Stimulated activated CD4-positive, alpha-beta T cell treated with anti-CD3 and anti-CD28 coated beads, Interleukin-1b, Interleukin-23, amount 100 ng/mL, for 48 hours (primary cell): ENCODE measurements at regions not wholly inside any gene's neighbourhood (a gene's known extent, or its start where the extent isn't known, plus 50 kb on each side); places are given as distances from the start of the nearest gene placed in this dataset.
A peak's percentile ranks its signal among the peaks of the same experiment; 100 is the strongest.
"Not testable (repeated sequence)": the region's sequence is repeated elsewhere in the genome, so short reads cannot be mapped to it uniquely, and the experiment has no call there.

ENCODE experiments used
- DNase-seq: peaks from one replicate; pipeline ENCODE4 v3.0.0-alpha.2; 2020

- no peak for DNase-seq
These were observed 51.2 kb upstream of the LBX1 start for GRCh38 chr10:101280511-101280910.

- not testable (repeated sequence) for DNase-seq
These were observed 51.7 kb upstream of the LBX1 start for GRCh38 chr10:101280921-101281320.

- DNase-seq, result no peak
These were observed 53.7 kb upstream of the LBX1 start for GRCh38 chr10:101282947-101283346.

DNA sequence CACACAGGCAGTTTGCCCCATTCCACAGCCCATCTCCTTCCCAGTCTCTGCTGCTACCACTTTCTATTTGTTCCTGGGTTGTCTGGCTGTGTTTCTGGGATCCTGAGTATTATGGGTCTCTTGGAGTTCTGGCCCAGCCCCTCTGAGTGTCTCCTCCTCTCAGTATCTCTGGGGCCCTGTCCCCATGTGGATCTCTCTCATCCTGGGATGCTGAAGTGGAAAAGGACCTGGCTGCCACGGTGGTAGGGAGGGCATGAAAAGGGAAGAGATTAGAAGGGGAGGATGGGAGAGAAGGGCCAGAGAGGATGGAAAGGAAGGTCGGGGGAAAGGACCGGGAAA lies 54.5 kb upstream of the LBX1 start:
- no peak for DNase-seq

DNA sequence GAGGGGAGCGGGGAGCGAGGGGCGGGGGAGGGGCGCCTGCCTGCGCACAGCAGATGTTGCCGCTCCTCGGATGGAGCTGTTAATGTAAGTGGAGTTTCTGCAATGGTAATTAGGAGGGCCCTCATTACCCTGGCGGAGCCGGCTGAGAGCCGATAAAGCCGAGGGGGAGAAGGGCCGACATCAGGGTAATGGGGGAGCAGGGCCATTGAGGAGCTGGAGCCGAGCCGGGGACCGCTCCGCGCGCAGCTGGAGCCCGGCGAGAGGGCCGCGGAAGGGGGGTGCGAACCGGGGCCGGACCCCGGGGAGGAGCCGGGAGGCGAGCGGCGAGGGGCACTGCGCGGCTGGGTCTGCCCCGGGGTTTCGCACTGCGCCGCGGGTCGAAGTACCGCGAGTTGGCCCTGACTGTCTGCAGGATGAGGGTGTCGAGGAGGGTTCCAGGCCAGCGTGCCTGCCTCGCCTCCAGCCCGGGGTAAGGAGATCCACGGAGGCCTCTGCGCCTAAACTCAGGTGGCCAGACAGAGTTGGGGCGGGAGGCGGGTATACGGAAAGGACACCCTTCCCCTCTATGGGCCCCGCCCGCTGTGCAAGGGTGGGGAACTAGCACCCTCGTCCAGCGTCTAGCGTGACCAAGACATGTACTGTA lies 55.0 kb upstream of the LBX1 start:
- no peak for DNase-seq

DNA sequence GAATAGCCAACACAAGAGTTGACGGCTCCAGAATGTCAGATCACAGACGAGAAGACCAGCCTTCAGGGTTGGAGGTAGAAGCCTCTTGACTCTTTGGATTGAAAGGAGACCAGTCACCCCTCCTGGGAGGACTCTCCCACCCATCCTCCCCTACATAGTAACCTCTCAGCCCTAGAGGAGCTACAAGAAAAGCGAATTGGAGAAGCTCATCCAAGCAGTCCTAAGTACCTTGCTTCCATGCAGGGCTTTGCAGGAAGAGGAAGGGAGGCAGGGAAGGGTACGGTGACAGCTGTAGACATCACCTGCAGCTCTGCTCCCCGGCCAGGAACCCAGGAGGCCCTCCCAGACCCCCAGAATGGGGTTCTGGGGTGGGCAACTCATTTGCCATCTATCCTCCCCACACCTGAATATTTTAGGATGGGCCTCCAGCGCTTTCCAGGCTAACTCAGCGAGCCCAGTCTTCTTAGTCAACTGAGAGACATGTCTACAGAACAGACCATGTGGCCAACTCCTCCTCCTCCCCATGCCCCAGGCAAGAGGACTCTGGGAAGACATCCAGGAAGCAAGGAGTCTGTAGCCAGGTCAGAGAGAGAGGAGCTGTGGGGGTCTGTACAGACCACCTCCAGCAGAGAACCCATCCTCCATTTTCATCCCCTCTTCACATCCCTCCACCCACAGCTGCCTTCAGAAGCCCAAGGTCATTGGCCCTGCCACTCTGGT lies 55.6 kb upstream of the LBX1 start:
- DNase-seq, result no peak

DNA sequence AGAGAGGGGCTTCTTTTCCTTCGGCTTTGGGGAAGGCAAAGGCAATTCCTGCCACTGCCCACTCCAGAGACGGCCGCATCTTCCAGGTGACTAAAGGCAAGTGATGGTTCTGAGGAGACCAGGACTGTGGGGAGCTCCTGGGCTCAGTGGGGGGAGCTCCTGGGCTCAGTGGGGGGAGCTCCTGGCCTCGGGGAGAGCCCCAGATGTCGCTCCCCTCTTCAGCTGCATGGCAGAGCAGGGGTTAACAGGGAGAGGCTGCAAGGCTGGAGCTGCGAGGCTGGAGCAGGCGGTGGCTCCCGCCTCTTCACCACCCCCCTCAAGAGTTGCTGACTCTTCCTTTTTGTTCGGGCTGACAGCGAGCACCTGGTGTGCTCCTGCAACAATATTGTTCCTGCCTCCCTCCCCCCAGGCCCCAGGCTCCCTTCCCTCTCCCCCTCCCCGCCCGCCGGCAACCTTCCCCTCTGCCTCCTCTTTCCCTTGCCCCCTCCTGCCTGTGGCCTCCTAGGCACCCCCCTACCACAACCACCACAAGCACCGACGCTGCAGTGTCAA lies 56.3 kb upstream of the LBX1 start:
- no peak for DNase-seq

GRCh38 chr10:101286248-101287046 lies 57.2 kb upstream of the LBX1 start:
- no peak for DNase-seq

DNA sequence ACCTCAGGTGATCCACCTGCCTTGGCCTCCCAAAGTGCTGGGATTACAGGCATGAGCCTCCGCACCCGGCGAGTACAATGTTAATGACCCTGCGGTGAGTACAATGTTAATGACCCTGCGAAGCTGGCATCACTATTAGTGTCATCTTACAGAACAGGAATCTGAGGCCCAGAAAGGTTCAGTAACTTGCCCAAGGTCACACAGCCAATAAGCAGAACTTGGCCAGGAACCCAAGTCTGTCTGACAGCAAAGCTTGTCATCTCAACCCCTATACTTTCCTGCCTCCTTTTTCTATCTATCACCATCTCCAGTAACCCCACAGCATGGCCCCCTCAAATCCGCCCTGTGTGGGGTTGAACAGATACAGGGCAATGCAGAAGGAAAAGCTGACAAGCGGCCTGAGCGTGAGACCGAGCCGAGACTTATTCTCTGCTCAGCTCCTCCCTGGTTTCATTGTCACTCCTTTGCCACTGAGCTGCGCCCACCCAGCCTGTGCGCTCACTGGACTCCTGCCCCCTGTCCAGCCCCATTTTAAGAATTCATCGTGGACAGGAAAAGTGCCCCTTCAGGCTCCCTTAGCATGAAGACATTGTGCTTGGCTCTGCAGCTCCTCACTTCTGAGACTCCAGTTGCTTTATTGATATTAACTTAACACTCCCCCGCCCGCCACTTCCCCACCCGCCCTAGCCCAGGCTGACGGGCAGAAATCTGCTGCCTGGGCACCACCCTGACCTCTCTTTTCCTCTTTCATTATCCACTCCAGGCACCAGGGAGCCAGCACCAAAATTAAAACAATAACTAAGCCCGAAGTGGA lies 58.1 kb upstream of the LBX1 start:
- no peak for DNase-seq

- DNase-seq, result no peak
These were observed 58.9 kb upstream of the LBX1 start for GRCh38 chr10:101287997-101288635.

- DNase-seq, result no peak
These were observed 60.3 kb upstream of the LBX1 start for GRCh38 chr10:101289541-101289940.

DNA sequence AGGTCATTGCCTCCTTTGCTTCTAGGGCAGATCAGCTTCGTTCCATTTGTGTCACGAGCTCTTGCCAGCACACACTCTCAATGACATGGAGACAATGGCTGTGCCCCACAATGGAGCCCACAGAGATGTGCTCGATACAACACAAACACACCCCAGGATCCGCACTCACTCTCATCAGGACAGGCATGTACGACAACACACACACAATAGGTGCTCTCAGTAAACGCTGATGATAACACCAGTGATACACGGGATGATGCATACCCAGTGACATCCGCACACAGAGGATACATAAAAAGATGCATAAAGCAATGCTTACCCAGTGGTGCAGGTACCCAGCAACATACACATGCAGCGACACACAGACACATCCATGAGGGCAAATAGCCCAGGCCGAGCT lies 61.2 kb upstream of the LBX1 start:
- no peak for DNase-seq

- no peak for DNase-seq
These were observed 61.6 kb upstream of the LBX1 start for GRCh38 chr10:101290881-101291280.

- DNase-seq, result peak; percentile 46
These were observed 62.3 kb upstream of the LBX1 start for GRCh38 chr10:101291331-101292193.

DNA sequence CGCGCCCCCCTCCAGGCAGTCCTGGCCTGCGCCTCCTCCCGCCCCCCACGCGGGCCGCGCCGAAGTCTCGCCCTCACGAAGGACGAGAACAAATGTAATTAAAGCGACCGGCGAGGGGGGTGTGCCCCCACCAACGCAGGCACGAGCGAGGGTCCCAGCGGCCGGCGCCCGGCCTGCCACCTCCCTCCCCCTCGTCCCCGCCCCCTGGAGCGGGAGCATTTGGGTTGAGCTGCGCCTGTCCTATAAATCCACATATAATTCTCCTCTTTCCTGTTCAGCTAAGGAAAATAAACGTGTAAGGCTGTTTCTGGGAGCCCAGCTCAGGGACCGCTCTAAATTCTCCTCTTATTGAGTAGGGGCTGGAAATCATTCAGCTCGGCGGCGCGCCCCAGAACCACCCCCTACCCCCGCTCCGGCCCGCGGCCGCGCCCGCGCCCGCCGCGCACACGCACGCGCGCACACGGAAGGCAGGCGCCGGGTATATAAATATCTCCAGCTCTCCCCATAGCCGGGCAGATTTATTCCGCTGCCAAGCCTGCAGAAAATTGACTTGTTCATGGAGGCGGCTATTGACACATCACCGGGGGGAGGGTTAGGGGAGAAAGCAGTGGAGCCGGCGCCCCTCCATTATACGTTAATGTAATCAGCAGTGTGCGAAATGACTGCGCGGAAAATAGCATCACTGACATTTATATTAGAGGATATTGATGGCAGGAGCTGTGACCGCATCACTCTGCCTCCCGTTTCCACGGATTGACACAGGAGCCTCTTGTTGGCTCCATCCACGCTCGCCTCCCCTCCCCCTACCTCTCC lies 61.6 kb upstream of the BTRC start:
- no peak for DNase-seq

DNA sequence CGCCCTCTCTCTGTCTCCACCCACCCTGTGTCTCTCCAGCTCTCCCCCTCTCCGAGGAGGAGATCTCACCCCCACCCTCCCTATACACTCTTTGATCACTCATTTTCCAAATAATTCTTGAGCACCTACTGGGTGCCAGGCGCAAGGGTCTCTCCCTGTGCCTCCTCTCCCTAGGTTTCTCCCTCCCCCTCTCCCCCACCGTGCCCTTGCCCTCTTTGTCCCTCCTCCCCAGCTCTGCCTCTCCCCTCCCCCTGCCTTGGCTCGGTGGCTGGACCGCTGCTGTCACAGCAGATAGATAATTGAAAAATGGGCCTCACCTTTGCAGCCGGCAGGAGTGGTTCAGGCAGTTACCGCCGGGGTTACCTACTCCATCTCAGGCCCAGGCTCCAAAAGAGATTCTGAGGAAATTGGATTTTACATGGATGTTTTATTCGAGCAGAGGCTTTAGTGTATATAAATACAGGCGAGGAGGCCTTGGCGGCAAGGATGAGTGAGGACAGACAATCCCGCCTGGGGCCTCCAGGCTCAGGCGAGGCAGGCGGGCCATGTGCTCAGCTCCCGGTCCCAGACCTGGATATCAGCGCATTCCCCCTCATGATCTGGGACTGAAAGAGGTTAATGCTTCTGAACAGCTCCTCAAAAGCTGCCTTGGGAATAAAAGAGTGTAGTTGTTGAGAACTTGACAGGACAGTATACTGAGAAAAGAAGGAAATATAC lies 60.8 kb upstream of the BTRC start:
- no peak for DNase-seq

GRCh38 chr10:101294109-101294508 lies 59.9 kb upstream of the BTRC start:
- DNase-seq, result no peak

DNA sequence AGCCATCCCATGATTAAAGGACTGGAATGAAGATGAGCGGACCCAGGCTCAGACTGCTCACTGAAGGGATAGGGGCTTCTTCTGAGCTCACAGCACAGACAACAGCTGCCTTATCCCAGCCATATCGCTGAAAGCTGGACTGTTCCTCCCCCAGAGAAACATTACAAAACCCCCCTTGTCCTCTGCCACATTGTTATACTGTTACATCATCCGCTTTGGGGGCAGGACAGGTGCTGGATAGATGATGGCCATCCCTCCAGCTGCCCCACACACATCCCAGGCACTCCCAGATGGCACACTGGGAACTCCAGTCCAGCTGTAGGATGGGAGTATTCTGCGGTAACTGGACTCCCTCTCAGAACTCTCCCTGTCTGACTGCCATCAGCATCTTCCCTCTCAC lies 58.7 kb upstream of the BTRC start:
- no peak for DNase-seq

GRCh38 chr10:101297901-101298486 lies 56.0 kb upstream of the BTRC start:
- peak; percentile 72 for DNase-seq
